ENCODE measurements at regions not wholly inside any gene's neighbourhood (a gene's known extent, or its start where the extent isn't known, plus 50 kb on each side); places are given as distances from the start of the nearest gene placed in this dataset.

DNA sequence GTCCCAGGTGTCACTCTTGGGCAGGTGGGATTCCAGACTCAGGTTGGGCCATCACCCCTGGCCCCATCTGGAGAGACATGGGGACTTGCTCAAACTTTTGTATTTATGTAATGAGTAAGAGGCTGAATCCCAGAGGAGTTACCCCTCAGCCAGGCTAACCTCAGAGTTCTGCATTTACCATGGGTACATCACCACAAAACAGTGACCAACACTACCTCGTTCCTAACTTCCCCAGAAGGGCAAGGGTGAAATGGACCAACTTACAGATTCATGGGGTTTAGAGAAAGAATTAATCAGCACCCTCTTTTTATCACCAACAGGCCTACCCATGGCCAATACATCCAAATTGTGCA is 259.9 kb upstream of the MARCKS start:
- no peak for DNase-seq

GRCh38 chr6:113598786-113599185 is 258.4 kb upstream of the MARCKS start:
- no peak for DNase-seq

DNA sequence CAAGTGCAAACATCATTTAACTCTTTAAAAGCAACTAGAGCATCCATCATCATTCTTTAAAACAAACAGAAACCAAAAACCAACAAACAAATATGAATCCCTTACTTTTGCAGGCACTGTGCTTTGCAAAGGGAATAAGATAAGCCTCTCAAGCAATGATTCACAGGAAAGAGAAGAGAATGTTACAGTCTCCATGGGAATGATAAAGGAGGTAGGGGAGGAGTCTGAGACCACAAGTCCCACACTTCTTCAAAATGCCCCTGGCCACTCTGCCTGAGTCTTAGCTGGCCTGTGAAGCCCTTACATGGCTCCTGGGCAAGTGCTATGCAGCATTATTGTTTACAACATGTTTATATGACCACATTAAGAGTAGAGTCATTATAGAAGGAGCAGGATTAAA is 257.7 kb upstream of the MARCKS start:
- no peak for DNase-seq

GRCh38 chr6:113600551-113601339 is 256.4 kb upstream of the MARCKS start:
- no peak for DNase-seq

DNA sequence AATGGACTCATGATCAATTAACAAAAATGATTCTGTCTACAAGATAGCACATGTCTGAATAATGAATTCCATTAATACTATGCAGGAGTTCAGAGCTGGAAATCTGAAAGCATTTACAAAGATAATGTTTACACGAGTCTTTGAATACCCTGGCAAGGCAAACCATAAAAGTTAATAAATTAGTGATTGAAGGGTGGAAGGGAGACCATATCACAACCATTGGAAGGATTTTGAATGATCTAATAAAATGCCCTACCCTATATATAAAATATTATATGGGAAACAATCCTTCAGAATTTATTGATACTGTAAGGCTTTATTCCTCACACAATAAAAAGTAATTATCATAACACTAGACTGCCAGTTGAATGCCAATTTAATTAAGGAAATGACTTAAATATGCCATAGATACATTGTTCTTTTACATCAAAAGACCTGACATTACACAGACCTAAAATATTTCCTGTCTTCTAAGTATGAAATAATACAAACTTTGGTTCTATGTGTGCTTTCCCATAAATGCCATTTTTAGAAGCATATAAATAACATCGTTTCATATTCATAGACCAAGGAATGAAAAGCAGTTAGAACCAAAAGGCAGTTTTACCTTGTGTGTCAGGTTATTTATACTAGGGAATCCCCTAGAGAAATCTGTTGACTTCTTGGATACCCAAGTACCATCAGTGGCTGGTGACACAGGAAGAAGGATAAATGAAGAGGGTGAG is 249.2 kb upstream of the MARCKS start:
- no peak for DNase-seq

GRCh38 chr6:113610377-113610988 is 246.7 kb upstream of the MARCKS start:
- DNase-seq: no peak

GRCh38 chr6:113616701-113617274 is 240.4 kb upstream of the MARCKS start:
- DNase-seq: no peak

- DNase-seq: no peak
Observed at GRCh38 chr6:113619077-113619476, 238.1 kb upstream of the MARCKS start.

- DNase-seq: no peak
Observed at GRCh38 chr6:113620386-113620785, 236.8 kb upstream of the MARCKS start.

- no peak for DNase-seq
Observed at GRCh38 chr6:113622254-113622653, 234.9 kb upstream of the MARCKS start.

DNA sequence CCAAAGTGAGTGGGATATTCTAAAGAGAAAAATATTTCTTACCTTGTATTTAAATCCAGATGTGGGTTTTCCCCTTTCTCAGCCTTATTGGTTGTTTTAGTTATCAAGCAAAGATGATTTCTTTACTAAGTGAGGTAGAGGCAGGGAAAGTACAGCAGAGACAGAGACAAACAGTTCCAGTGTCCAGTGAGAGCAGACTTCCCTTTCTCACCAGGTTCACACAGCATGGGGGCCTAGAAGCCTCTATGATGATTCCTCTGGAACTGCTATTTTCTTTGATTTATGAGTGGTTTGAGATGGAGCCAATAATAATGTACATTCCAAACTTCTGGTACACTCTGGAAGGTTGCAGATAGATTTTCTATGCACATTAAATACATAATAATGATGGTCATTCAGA is 234.0 kb upstream of the MARCKS start:
- DNase-seq: no peak

DNA sequence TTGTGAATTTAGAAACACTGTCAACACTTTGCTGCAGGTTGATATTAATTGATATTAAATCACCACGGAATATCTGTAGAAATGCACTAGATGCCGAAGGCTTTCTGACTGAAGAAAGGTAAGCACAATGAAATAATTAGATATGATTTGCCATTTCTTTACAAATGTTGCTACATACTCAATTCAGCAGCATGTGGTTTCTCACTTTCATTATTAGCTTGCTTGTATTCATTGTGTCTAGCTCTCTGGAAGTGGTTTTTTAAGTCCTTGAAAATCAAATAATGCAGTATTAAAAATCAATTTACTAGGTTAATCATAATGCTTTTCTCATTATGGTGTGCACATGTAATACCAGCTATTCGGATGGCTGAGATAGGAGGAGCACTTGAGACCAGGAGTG is 231.3 kb upstream of the MARCKS start:
- no peak for DNase-seq

DNA sequence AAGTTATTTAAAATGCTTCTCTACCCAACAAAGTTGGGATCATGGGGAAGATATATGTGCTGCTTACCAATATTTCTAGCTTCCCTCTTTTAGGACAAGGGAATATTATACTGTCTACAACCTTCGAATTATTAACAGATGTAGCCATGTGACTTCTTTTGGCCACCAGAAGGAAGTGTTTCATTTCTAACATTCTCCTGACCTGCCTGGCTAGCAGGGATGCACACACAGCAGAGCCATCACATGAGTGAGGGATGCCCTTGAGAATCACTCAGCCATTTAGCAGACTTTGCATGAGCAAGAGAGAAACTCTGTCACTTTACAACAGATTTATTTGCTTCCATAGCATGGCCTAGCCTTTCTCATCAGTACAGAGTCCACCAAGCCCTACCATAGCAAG is 230.7 kb upstream of the MARCKS start:
- DNase-seq: no peak

DNA sequence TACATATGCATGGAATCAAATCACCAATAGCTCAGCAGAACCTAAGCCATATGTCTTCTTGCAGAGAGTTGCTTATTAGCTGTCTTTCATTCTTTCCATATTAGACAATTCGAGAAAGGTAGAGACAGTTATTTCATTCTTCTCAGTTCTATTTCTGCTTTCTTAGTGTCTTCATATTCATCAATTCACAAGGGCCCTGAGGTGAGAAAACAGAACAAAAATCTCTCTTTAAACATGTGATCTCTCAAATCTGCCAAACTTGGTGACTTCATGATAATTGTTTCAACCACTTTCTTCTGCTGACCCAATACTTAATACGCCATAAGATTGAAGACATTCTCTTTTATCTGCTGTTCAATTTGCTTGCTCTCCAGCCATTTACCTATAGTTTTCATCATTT is 229.7 kb upstream of the MARCKS start:
- DNase-seq: no peak

- DNase-seq: no peak
Observed at GRCh38 chr6:113629256-113629655, 227.9 kb upstream of the MARCKS start.

DNA sequence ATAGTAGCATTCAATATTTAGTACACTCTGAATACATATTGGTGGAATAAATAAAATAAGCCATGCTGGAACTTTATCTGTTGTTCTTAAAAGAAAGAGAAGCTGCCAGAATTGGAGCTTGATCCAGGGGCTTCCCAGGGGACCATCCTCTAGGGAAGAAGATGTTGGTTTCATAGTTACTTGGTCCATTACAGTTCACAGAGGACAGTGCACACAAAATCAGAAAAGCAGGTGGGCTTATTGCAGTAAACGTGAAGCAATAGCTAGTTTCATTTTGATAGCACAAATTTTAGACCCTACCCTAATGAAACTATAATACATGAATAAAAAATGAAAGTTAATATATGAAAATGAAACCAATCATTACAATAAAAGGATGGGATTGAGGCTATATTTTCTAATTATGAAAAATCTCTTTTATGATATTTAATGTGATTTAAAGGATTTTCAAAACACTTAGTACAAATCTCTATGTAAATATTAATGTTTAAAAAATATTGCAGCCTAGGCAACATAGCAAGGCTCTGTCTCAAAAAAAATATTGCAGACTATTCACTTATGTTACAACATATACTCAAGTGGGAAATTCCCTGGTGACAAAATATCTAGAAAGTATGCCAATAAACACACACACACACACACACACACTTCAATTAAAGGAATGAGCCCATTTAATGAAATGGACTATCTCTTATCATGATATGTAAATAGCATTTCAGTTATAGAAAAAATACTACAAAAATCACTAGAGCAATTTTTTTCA is 227.0 kb upstream of the MARCKS start:
- peak in 1 of 2 donors; percentile 66 for DNase-seq

GRCh38 chr6:113630738-113631535 is 226.2 kb upstream of the MARCKS start:
- peak in 1 of 2 donors; percentile 33 for DNase-seq

- DNase-seq: no peak
Observed at GRCh38 chr6:113631666-113632065, 225.5 kb upstream of the MARCKS start.

- DNase-seq: peak in 1 of 2 donors; percentile 32
Observed at GRCh38 chr6:113632220-113632864, 224.8 kb upstream of the MARCKS start.

DNA sequence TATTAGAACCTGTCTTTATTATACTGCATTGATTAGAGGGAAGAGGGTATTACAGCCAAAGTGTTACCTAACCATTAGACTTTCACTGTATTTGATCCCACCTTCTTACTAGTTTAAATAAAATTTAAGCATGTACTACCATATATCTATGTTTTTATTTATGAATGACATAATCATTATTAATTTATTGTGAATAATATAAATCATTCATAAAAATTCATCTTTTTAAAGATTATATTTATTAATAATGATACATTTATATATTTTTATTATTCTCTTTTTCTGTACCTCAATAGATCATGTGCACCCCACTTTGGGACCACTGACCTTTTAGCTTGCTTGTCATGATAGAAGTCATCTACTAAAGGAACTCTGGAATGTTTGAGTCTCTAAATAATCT is 223.5 kb upstream of the MARCKS start:
- no peak for DNase-seq

All from right lung (tissue), 2 donors.